ENCODE measurements at regions not wholly inside any gene's neighbourhood (a gene's known extent, or its start where the extent isn't known, plus 50 kb on each side); places are given as distances from the start of the nearest gene placed in this dataset.

DNA sequence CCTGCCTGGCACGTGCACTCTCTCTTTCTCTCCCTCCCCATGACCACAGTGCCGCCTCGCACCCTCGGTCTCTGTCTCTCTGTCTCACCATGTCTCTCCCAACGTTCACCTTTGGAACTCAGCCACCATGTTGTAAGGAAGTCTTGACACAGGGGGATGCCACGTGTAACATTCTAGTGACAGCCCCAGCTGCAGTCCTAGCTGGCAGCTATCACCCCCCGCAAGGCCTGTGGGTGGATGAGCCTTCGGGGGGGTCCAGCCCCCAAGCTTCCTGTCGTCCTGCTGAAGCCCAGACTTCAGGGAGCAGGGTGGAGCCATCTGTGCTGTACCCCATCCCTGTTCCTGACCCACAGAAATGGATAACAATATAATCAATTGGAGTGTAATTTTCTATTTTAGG, 118.5 kb downstream of the SOX1 start:
- Histone ChIP-seq H3K4me3 (no peak overlapping the region), H3K27ac (no peak overlapping the region), H3K27me3 (replicated peaks; ENCODE audit: insufficient read depth) (no peaks in the 10 kb centered on the region), H3K9me3 (no peaks in the 10 kb centered on the region), H3K36me3 (no peaks in the 10 kb centered on the region), H3K4me1 (ENCODE audit: control insufficient read depth in 1 of 2, low read depth in 2 of 2) (no peaks in the 10 kb centered on the region)
- ATAC-seq (ENCODE audit: insufficient number of reproducible peaks, low FRiP score, low read depth): no peak
- TF ChIP-seq, protein P1, sequence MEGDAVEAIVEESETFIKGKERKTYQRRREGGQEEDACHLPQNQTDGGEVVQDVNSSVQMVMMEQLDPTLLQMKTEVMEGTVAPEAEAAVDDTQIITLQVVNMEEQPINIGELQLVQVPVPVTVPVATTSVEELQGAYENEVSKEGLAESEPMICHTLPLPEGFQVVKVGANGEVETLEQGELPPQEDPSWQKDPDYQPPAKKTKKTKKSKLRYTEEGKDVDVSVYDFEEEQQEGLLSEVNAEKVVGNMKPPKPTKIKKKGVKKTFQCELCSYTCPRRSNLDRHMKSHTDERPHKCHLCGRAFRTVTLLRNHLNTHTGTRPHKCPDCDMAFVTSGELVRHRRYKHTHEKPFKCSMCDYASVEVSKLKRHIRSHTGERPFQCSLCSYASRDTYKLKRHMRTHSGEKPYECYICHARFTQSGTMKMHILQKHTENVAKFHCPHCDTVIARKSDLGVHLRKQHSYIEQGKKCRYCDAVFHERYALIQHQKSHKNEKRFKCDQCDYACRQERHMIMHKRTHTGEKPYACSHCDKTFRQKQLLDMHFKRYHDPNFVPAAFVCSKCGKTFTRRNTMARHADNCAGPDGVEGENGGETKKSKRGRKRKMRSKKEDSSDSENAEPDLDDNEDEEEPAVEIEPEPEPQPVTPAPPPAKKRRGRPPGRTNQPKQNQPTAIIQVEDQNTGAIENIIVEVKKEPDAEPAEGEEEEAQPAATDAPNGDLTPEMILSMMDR (IDR thresholded peaks at IDR 0.05): no peak
- no peak for DNase-seq (ENCODE audit: low spot score)

DNA sequence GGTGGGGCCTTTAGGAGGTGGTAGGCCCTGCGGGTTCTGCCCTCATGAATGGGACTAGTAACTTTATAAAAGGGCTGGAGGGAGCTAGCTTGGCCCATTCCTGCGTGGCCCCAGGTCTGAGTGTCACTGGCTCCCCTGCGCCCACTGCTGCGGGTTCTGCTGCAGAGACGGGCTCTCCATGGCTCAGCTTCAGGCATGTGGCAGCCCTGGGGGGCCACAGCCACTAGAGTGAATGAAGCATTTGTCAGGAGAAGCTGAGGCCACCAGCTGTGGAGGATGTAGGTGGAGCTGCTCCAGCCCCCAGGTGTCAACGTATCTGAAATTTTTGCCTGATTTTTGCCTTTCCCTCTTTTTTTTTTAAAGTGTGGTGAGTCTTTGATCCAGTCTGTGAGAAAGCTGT, 119.1 kb downstream of the SOX1 start:
- Histone ChIP-seq H3K27me3 (replicated peaks; ENCODE audit: insufficient read depth) (no peaks in the 10 kb centered on the region), H3K4me1 (ENCODE audit: control insufficient read depth in 1 of 2, low read depth in 2 of 2) (no peaks in the 10 kb centered on the region), H3K27ac (no peak overlapping the region), H3K9me3 (no peaks in the 10 kb centered on the region), H3K36me3 (no peaks in the 10 kb centered on the region), H3K4me3 (no peak overlapping the region)
- ATAC-seq (ENCODE audit: insufficient number of reproducible peaks, low FRiP score, low read depth) (no peak), DNase-seq (ENCODE audit: low spot score) (no peak)
- TF ChIP-seq, protein P1 (IDR thresholded peaks at IDR 0.05): no peak

DNA sequence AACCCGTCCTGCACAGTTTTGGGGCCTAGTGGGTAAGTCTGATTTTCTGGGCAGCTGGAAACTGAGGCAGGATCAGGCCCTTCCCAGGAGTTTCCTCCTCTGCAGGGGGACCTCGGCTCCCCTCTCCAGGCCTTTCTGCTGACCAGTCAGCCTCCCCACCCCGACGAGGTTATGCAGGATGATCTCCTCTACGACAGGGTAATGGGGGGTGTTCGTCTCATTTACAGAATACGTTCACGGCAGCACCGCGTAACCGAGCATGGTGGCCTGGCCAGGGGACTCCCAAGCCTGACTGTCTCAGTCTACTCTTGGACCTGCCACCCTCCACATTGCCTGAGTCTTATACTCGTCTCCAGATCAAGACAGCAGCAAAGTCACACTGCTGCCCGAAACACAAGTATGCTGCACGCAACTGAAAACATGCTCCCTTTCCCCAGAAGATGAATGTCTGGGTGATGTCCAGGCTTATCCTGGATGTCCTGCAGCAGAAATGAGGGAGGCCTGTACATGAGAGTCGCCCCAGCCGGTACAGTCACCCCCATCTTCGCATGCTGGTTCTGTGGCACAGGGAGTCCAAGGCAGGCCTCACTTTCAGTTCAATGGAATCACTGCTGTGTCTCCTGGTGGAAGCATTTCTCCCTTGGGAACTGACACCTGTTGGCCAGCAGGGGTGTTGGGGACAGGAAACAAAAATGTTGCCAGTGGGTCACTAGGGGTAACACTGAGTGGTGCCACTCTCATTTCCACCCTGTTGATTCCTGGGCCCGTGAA, 120.8 kb downstream of the SOX1 start:
- ATAC-seq (ENCODE audit: insufficient number of reproducible peaks, low FRiP score, low read depth): no peak
- no peak overlapping the region for H3K4me3 ChIP-seq
- TF ChIP-seq, protein P1 (IDR thresholded peaks at IDR 0.05): no peak
- H3K4me1 ChIP-seq (ENCODE audit: control insufficient read depth in 1 of 2, low read depth in 2 of 2): no peaks in the 10 kb centered on the region
- no peaks in the 10 kb centered on the region for H3K27me3 ChIP-seq (replicated peaks; ENCODE audit: insufficient read depth)
- H3K36me3 ChIP-seq: no peaks in the 10 kb centered on the region
- no peak overlapping the region for H3K27ac ChIP-seq
- DNase-seq (ENCODE audit: low spot score): no peak
- no peaks in the 10 kb centered on the region for H3K9me3 ChIP-seq

- H3K27ac ChIP-seq: no peak overlapping the region
- H3K4me1 ChIP-seq (ENCODE audit: control insufficient read depth in 1 of 2, low read depth in 2 of 2): no peaks in the 10 kb centered on the region
These were observed 121.3 kb downstream of the SOX1 start for GRCh38 chr13:112188298-112188610.

DNA sequence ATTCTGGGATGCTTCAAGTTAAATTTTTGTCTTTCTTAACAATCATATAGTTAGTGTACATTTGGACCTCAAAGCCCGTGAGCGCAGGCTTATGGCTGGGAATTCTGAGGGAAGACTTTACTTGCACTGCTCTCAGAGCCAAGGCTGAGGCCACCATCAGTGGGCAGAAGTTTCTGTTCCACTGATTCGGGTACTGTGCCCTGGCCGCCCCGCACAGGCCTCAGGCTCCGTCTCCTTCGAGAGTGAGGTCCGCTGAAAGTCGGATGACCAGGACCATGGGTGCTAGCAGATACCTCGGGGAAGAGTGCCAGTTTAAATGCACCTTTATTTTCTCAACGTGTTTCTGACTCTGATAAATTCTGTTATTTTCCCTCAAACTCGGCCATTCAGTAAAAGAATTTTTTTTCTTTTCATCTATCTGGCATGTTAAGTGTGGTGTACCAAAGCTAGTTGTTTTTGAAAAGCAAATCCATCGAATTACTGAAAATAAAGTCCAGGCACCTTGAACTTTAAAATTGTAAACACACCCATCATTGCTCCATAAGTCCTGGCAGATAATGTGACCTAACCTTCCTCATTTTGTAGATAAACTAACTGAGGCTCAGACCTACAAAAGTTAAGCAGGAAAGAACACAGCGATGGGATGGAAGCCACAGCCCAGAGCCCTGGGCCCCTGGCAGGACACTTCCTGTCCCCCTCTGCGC, 126.7 kb downstream of the SOX1 start:
- Histone ChIP-seq H3K4me3 (no peak overlapping the region), H3K9me3 (no peaks in the 10 kb centered on the region), H3K27me3 (replicated peaks; ENCODE audit: insufficient read depth) (no peaks in the 10 kb centered on the region), H3K27ac (no peak overlapping the region), H3K36me3 (no peaks in the 10 kb centered on the region), H3K4me1 (ENCODE audit: control insufficient read depth in 1 of 2, low read depth in 2 of 2) (no peaks in the 10 kb centered on the region)
- TF ChIP-seq, protein P1 (IDR thresholded peaks at IDR 0.05): no peak
- no peak for ATAC-seq (ENCODE audit: insufficient number of reproducible peaks, low FRiP score, low read depth)
- no peak for DNase-seq (ENCODE audit: low spot score)

More at GRCh38 chr13:112188298-112188610, 121.3 kb downstream of the SOX1 start:
- H3K9me3 ChIP-seq: no peaks in the 10 kb centered on the region
- ATAC-seq (ENCODE audit: insufficient number of reproducible peaks, low FRiP score, low read depth): no peak
- no peak overlapping the region for H3K4me3 ChIP-seq
- no peak for DNase-seq (ENCODE audit: low spot score)
- no peaks in the 10 kb centered on the region for H3K36me3 ChIP-seq
- no peaks in the 10 kb centered on the region for H3K27me3 ChIP-seq (replicated peaks; ENCODE audit: insufficient read depth)
- TF ChIP-seq, protein P1 (IDR thresholded peaks at IDR 0.05): no peak

All from thoracic aorta (tissue), 2 donors.